HG02970 (cell line): ENCODE measurements at regions not wholly inside any gene's neighbourhood (a gene's known extent, or its start where the extent isn't known, plus 50 kb on each side); places are given as distances from the start of the nearest gene placed in this dataset.
A peak's percentile ranks its signal among the peaks of the same experiment; 100 is the strongest.

ENCODE experiments used
- ATAC-seq: cut with Tn5 transposase; IDR thresholded peaks from one replicate; pipeline ENCODE4 v1.9.1; 2021; ENCODE audit warnings: mild to moderate bottlenecking, moderate library complexity, moderate number of reproducible peaks; ENCODE audit not compliant: unreplicated experiment, low FRiP score

DNA sequence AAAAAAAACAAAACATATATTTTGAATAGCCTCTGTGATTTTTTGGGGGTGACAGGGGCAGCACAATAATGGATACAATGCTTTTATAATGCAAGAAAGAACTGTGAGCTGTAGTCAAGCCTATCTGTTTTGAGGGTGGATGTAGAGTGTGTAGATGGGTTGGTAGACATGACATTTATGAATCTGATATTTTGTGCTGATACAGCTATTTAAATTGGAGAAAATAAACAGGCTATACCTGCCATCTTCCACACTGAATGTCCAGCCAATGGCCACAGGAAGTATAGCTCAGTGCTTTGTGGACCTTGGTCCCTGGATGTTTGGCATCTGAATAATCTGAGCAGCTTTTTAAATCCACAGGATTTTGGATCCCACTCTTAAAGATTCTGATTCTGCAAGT is 175.0 kb downstream of the NEDD1 start:
- no peak for ATAC-seq

DNA sequence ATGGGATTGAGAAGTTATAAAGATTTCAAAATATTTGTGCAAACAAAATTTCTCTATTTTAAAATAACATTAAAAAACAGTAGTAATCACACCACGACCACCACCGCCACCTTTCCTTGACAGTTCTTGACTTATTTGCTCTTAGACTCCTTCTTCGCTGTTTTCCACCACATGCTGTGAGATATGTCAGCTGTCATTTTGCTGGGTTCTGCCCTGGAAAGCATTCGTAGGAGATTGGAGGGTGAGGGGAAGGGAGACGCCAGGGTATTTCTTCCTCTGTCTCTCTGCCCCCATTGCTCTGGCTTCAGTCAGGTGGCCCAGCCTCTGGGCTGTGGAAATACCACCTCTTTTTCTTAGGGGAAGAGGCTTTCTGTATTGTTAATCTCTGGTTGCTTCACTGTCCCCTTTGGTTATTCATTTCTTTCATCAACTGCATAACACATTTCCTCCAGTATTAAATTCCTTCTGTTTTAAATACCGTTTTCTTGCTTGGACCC is 186.2 kb downstream of the NEDD1 start:
- ATAC-seq: no peak

DNA sequence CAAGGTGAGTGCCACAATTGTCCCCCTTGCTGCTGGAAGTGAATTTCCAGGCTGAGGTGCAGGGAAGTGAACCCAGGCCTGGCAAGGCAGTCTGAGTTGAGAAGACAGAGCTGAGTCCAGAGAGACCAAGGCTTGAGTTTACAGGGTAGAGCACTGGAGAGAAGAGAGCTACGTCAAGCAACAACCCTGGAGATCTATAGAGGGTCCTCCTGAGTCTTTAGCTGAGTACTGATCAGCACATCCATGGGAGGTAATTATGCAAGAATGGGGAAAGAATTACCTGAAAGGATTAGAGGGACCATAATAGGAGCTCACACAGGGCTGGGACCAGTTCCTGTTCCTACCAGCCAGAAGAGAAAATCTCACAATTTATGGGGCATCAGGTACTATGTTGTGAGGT is 190.7 kb downstream of the NEDD1 start:
- no peak for ATAC-seq

DNA sequence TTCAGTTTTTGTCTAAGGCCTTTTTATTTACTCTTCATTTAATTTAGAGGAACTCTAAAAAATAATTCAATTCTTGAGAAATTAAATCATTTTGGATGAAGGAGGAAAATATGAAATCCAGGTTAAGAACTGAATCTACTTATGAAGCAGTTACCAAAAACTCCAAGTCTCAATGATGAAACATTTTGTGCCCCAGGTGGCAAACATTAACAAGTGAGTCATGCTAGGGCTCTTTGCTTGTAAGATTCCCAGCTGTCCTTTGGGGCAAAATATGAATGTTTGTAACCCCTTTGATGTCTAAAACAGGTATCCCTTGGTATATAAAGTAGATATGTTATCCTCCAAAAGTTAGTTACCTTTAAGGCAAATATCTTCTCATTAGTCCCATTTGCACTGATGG is 202.4 kb downstream of the NEDD1 start:
- ATAC-seq: no peak

DNA sequence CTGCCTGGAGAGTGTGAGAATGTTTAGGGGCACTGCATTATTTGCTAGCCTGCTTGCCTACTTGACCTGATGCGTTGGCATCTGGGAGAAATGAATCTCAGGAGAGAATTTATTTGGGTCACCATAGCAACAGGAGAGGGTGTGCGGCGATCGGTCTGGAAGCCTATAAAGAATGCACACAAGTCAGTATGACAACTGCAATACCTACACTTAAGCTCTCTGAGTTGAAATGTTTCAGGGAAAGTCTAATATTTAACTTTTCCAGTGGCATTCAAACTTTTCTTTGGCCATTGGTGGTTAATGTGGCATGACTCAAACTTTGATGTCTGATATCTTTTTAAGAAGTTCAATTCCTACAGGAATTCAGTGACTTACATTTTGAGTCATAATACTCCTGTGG is 205.1 kb downstream of the NEDD1 start:
- no peak for ATAC-seq

DNA sequence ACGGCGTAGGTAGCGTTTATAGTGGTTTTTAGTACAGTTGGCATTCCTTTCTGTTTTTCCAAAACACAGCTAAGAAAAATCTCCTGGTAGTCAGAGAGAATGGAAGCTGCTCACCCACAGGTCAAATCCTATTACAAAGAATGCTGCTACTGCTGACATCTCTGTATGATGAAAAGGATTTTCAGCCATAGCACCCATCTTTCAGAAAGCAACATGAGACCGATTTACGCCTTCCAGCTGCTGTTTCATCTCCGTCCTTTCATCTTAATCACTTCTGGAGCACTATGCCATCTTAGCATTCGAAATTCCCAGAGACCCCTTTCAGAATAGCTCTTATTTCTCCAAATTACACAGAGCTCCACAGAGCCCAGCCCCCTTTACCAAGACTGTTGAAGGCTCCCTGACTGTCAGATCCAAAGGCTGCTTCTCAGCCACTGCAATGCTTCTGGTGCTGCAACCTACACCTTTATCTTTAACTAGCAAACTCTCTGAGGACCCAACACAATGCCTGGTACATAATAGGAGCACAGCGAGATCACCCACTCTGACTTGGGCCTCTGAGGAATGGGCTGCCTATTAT is 211.8 kb downstream of the NEDD1 start:
- no peak for ATAC-seq

DNA sequence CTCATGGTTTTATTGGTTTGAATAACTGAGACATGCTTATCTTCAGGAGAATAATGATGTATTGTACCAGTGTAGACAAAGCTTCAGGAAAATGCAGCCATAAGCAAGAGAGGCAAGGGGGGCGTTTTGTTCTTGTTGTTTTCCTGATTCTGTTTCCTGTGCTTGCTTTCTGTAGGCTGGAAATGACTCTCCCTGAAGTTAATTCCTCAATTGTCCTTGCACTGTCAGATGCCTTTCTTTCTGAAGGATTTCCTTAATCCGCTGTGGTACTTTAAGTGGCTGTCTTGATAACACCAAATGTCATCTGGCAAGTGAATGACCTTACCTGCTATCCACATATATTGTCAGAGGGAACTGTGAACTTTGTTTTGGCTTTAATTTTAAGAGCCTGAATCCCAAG is 220.0 kb downstream of the NEDD1 start:
- ATAC-seq: no peak

DNA sequence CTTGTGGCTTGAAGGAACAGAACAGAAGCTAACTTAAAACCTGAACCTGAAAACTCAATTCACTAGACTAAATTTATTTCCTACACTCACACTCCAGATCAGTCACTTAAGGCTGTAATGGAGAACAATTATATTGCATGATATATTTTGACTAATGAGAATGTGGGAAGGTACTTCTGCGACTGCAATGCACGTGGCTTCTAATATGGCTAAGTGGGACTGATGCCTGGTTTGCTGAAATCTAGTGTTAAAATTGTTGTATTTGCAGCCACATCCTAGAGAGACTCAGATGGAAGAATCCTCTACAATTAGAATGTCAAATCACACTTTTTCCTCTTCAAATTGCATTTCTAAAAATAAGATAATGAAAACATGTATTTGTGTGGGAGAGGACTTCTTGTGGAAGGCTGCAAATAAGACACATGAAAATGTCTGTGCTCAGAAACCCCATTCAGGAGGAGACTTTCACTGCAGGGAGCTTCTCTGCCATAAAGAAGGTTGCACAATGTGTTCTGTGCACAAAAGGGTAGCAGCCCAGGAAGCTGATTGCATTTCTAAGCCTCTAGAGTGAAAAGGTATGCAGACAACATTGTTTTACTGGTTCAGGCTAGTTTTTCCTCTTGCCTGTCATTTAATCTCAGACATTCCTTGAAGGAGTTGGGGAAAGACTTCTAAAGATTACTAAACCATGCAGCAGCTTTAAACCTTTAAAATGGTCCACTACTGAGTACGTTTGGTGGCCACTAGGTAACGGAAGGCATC is 224.3 kb downstream of the NEDD1 start:
- no peak for ATAC-seq

DNA sequence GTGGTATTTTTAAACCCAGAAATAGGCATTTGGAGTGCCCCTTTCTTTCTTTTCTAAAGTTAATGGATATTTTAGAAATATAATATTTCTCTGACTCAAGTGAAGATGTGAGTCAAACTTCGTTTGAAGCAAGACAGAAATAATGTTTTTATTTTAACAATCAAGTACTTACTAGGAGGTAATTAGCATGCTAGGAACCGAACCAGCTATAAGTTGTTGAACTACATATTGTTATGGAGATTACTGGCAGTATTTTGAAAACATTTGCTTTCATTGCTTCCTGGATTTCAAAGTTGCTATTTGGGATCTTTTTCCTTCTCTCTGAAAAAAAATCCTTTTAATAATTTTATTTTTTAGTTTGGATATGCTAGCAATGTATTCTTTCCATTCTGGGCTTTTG is 225.2 kb downstream of the NEDD1 start:
- ATAC-seq: no peak

DNA sequence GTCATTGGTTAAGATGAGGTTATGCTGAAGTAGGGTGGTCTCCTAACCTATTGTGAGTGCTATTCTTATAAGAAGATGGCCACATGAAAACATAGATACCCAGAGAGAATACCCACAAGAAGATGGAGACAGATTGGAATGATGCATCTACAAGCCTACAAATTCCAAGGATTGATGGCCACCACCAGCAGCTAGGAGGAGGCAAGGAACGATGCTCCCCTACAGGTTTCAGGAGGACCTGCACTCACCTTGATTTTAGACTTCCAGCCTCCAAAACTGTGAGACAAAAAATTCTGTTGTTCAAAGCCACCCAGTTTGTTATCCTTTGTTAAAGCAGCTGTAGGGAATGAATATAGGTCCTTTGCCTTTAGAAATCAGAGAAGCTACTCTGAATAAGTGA is 227.4 kb downstream of the NEDD1 start:
- no peak for ATAC-seq

DNA sequence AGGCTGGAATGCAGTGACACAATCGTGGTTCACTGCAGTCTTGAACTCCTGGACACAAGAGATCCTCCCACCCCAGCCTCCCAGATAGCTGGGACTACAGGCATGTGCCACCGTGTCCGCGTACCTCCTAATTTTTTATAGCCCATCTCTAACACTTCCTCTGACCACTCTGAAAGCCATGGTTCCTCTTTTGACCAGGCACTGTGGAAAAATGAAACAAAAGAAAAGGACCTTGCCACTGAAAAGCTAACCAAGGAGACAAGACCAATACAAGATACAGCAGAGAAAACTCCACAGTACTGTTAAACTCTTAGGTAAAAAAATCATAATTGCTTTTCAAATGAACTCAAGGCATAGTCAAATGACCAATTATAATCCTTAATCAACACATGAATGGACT is 233.3 kb downstream of the NEDD1 start:
- ATAC-seq: no peak

DNA sequence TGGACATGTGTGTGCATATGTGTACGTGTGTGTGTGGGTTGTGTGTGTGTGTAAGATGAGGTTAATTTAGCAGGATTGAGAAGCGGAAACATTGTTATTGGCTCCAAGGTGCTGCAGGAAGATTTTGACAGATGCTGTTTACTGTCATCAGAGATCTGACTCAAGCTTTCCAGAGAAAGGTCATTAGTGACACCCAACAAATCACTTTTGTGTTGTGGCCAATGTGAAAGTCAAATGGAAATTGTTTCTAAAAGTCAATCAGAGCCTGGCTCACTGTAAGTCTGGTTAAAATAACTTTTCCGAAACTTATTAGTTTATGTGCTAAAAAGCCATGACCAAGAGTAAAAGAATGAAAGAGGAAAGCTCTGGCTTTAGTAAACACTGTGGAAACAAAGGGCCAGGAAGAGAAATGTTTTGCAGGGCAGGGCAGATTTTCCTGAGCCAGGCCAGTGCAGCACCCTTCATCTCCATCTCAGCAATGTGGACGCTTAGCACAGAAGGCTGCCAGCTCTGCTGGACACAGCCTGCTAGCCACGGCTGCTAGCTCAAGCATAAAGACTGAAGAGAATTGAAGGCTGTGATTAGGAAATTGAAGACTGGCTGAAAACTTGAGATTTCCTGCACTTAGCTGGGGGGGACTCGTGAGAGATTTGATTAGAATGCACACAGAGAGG is 235.8 kb downstream of the NEDD1 start:
- no peak for ATAC-seq

DNA sequence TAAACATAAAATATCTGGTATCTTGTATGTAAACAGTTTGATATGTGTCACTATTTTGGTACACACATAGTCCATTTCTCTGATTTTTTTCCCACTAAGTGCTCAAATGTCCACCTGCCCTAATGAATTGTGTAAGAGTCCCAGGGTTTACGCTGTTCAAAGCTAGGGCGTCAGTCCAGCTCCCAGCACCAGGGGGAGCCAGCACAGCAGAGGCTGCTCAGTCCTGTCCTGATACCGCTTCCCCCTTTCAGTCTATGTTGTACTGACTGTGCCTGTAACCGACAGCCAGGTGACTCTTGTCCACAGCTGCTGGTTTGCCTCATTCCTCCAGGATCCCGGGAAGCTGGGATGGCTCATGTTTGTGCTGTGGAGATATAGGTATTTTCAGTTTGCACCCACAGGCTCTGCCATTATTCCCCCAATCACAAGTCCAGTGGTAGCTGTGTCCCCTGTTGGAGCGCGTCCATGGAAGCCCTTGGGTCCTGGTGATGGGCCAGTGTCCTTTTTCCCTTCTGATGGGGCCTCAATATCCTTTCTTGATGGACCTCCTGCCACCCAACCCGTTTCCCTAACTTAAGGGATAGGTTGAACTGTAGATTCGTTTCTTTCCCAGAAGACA is 242.0 kb downstream of the NEDD1 start:
- ATAC-seq: peak; percentile 95

DNA sequence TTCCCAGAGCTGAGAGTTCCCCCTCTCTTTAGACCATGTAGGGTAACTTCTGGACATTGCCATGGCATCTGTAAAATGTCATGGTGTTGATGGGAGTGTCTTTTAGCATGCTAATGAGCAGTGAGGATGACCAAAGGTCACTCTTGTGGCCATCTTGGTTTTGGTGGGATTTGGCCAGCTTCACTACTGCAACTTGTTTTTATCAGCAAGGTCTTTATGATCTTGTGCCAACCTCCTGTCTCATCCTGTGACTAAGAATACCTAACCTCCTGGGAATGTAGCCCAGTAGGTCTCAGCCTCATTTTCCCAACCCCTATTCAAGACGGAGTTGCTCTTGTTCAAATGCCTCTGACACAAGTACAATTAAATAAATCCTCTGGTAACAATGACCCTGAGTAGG is 244.4 kb downstream of the NEDD1 start:
- no peak for ATAC-seq

DNA sequence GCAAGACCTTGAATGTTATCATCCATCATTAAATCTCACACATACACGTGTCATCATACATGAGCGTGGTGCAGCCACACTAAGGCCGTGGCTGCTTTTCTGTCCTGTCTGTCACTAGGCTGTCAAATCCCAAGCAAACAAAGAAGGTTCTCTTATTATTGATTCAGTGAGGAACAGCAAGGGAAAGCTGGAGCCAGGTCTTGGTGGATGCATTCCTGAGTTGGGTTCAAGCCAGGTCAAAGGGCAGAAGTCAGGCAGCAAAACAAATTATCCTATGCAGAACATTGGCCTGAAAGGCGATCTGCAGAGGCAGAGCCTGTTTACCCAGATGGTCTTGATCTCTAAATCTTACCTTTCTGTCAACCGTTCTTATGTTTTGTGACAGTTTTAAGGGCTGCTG is 252.3 kb downstream of the NEDD1 start:
- no peak for ATAC-seq

DNA sequence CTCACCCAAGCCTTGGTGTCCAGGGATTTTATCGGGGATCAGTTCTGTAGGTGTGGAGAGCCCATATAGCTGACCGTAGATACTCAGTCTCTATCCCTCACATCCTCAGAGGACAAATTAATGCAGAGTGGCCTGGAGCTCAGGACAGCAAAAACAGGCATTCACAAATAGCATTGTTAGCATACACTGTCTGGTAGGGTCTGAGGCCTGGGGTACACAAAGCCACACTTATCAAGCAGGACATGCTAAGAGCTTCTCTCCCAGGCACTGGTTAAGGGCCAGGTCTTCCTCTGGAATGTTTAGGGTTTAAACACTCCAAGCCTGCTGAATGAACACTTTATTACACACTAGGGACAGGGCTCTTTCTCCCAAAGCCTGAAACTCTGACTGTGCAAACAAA is 253.2 kb downstream of the NEDD1 start:
- no peak for ATAC-seq

DNA sequence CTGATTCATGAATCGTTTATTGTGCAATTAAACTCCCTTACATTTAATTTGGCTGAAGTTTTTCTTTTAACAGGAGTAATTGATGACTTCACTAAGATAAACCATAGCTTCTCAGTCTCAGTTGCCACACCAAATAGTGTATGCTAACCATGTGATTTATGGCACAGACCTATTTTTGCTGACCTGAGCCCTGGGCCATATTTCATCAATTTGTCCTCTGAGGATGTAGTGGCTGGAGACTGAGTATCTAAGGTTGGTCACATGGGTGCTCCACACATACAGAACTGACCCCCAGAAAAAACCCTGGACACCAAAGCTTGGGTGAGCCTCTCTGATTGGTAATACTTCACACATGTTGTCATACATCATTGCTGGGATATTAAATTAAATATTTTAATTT is 255.1 kb downstream of the NEDD1 start:
- ATAC-seq: no peak

DNA sequence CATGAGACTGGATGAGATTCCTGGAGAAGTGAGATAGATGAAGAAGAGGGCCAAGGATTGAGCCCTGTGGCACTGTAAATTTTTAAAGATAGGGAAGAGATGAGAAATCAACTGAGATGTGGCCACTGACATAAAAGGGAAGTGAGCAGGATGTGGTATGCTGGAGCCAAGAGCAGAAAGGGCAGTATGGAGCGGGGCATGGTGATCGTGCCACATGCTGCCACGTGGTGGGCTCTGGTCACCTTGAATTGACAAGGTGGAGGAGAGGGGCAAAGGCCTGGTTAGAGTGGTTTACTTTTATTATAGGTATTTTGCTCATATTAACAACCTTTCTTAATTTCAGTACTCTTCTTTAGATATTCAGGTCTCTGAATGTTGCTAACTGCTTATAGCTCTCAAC is 257.9 kb downstream of the NEDD1 start:
- no peak for ATAC-seq

DNA sequence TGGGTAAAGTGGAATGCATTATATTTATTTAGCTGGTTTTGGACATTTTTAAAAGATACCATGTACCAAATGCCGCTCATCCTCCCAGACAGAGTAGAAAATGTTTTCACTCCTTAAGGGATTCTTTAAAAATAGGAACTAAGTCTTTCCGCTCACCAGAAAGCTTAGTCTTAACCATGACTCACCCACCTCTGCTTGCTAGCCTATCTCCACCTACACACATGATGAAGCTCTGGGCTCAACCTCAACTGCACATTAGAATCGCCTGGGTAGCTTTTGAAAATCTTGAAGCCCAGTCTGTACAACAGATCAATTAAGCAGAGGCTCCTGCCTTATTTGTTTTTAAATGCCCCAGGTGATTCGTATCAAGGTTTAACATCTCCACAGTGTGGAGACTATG is 260.5 kb downstream of the NEDD1 start:
- no peak for ATAC-seq

DNA sequence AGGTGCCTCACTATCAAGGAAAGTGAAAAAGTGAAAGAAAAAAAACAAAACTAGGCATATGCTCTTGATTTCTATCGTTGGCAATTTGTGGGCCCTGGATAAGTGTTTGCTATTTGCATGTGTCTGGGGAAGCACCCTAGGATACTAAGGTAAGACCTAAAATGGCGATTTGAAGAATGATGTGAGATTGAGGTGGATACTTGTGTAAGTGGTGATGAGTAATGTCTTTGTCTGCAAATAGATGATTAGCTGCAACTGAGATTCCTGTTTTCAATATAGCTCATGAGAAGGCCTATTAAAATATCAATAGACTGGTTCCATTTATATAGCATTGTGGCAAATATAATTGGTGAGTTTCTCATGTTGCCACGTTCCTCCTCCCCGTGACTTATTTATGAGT is 261.7 kb downstream of the NEDD1 start:
- no peak for ATAC-seq

DNA sequence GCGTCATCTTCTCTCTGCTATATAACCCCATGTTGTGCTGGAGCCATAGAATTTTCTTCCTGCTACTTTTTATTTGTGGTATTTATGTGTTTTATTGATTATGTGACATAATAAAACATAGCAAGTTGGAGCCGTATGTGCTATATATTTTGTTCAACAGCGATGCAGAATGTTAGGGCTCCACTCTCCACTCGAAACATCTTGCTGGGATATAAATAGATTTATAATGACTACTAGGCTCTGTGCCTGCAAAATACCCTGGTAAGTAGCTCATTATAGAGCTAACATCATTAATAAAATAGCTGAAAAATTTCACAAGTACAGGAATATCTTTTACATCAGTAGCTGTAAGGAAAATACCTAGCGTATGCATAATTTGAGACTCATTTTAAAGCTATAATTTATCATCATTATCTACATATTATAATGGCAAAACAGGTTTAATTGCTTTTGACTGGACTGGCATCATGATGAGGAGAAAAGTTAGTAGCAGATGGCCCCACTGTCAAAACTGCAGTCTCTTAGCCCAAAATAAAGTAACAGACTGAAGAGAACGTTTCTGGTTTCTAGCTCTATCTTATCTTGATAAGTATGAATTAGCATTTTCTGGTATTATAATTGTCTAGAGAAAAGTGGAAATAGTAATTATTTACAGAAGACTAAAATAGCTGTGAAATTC is 263.0 kb downstream of the NEDD1 start:
- no peak for ATAC-seq
